ENCODE measurements at regions not wholly inside any gene's neighbourhood (a gene's known extent, or its start where the extent isn't known, plus 50 kb on each side); places are given as distances from the start of the nearest gene placed in this dataset.

- intact Hi-C loops (cut with DNase I, micrococcal nuclease), result no loop called here
Observed at GRCh38 chr12:83214185-83214584, 527.5 kb downstream of the TMTC2 start.

GRCh38 chr12:83210933-83211332, 524.2 kb downstream of the TMTC2 start:
- H3K4me1 ChIP-seq (ENCODE audit: low read depth), result no peaks in the 10 kb centered on the region
- no peak overlapping the region for H3K4me3 ChIP-seq
- TF ChIP-seq CTCF (IDR thresholded peaks at IDR 0.05), result no peak
- H3K9me3 ChIP-seq, result no peaks in the 10 kb centered on the region
- no peak for ATAC-seq
- no peaks in the 10 kb centered on the region for H3K36me3 ChIP-seq (ENCODE audit: low read depth)
- intact Hi-C loops (cut with DNase I, micrococcal nuclease), result no loop called here
- DNase-seq, result no peak

More at GRCh38 chr12:83214185-83214584, 527.5 kb downstream of the TMTC2 start:
- H3K4me3 ChIP-seq, result no peak overlapping the region
- ATAC-seq (no peak), DNase-seq (no peak)
- no peaks in the 10 kb centered on the region for H3K9me3 ChIP-seq
- no peaks in the 10 kb centered on the region for H3K36me3 ChIP-seq (ENCODE audit: low read depth)
- H3K4me1 ChIP-seq (ENCODE audit: low read depth), result no peaks in the 10 kb centered on the region
- no peak for TF ChIP-seq CTCF (IDR thresholded peaks at IDR 0.05)

GRCh38 chr12:83199069-83199468, 512.4 kb downstream of the TMTC2 start:
- TF ChIP-seq CTCF (IDR thresholded peaks at IDR 0.05), result no peak
- ATAC-seq, result no peak
- Histone ChIP-seq H3K9me3 (no peaks in the 10 kb centered on the region), H3K36me3 (ENCODE audit: low read depth) (no peaks in the 10 kb centered on the region), H3K4me3 (no peak overlapping the region), H3K4me1 (ENCODE audit: low read depth) (no peaks in the 10 kb centered on the region)
- no peak for DNase-seq
- intact Hi-C loops (cut with DNase I, micrococcal nuclease), result no loop called here

- ATAC-seq, result no peak
- Histone ChIP-seq H3K4me1 (ENCODE audit: low read depth) (no peaks in the 10 kb centered on the region), H3K4me3 (no peak overlapping the region), H3K36me3 (ENCODE audit: low read depth) (no peaks in the 10 kb centered on the region), H3K9me3 (no peaks in the 10 kb centered on the region)
- DNase-seq, result no peak
- intact Hi-C loops (cut with DNase I, micrococcal nuclease), result no loop called here
- no peak for TF ChIP-seq CTCF (IDR thresholded peaks at IDR 0.05)
Observed at GRCh38 chr12:83198291-83199015, 511.7 kb downstream of the TMTC2 start.

- intact Hi-C loops (cut with DNase I, micrococcal nuclease), result no loop called here
- DNase-seq (no peak), ATAC-seq (no peak)
- no peaks in the 10 kb centered on the region for H3K9me3 ChIP-seq
- no peaks in the 10 kb centered on the region for H3K4me1 ChIP-seq (ENCODE audit: low read depth)
- H3K36me3 ChIP-seq (ENCODE audit: low read depth), result no peaks in the 10 kb centered on the region
- H3K4me3 ChIP-seq, result no peak overlapping the region
- no peak for TF ChIP-seq CTCF (IDR thresholded peaks at IDR 0.05)
Observed at GRCh38 chr12:83197483-83197914, 510.8 kb downstream of the TMTC2 start.

Measured in mucosa of descending colon (tissue), 3 donors.